Esophagus mucosa (tissue), 1 donor: ENCODE measurements at regions not wholly inside any gene's neighbourhood (a gene's known extent, or its start where the extent isn't known, plus 50 kb on each side); places are given as distances from the start of the nearest gene placed in this dataset.
"Not testable (repeated sequence)": the region's sequence is repeated elsewhere in the genome, so short reads cannot be mapped to it uniquely, and the experiment has no call there.

ENCODE experiments used
- ATAC-seq: fragments of 200-7000 bp; cut with Tn5 transposase; one replicate; pipeline ENCODE4 v1.9.1; 2020
- donor health status: DM: yes; HTN: yes; CAD: no.

GRCh38 chr16:16956376-16956775 is 514.4 kb downstream of the XYLT1 start:
- no peak for ATAC-seq

- no peak for ATAC-seq
Measured at GRCh38 chr16:16960785-16961184, 510.0 kb downstream of the XYLT1 start.

- ATAC-seq, result no peak
Measured at GRCh38 chr16:16966439-16966838, 504.3 kb downstream of the XYLT1 start.

- ATAC-seq, result no peak
Measured at GRCh38 chr16:16971042-16971441, 499.7 kb downstream of the XYLT1 start.

- no peak for ATAC-seq
Measured at GRCh38 chr16:16972831-16973230, 497.9 kb downstream of the XYLT1 start.

GRCh38 chr16:16973707-16974591 is 496.8 kb downstream of the XYLT1 start:
- no peak for ATAC-seq

- no peak for ATAC-seq
Measured at GRCh38 chr16:16982614-16983013, 488.1 kb downstream of the XYLT1 start.

- ATAC-seq, result no peak
Measured at GRCh38 chr16:16983582-16983981, 487.2 kb downstream of the XYLT1 start.

- not testable (repeated sequence) for ATAC-seq
Measured at GRCh38 chr16:16984091-16984490, 486.7 kb downstream of the XYLT1 start.

GRCh38 chr16:16985707-16986106 is 485.1 kb downstream of the XYLT1 start:
- no peak for ATAC-seq

GRCh38 chr16:16988963-16989362 is 481.8 kb downstream of the XYLT1 start:
- ATAC-seq, result no peak

GRCh38 chr16:16989368-16989767 is 481.4 kb downstream of the XYLT1 start:
- no peak for ATAC-seq

GRCh38 chr16:16991711-16992110 is 479.0 kb downstream of the XYLT1 start:
- no peak for ATAC-seq

- no peak for ATAC-seq
Measured at GRCh38 chr16:16992975-16993765, 477.6 kb downstream of the XYLT1 start.

GRCh38 chr16:16994831-16995230 is 475.9 kb downstream of the XYLT1 start:
- no peak for ATAC-seq

GRCh38 chr16:16996827-16997226 is 473.9 kb downstream of the XYLT1 start:
- no peak for ATAC-seq

GRCh38 chr16:16997349-16997748 is 473.4 kb downstream of the XYLT1 start:
- no peak for ATAC-seq

GRCh38 chr16:17001471-17001870 is 469.3 kb downstream of the XYLT1 start:
- ATAC-seq, result no peak

- no peak for ATAC-seq
Measured at GRCh38 chr16:17002565-17002964, 468.2 kb downstream of the XYLT1 start.

GRCh38 chr16:17005963-17006362 is 464.8 kb downstream of the XYLT1 start:
- not testable (repeated sequence) for ATAC-seq

GRCh38 chr16:17011712-17012111 is 459.0 kb downstream of the XYLT1 start:
- no peak for ATAC-seq

- ATAC-seq, result no peak
Measured at GRCh38 chr16:17013038-17013437, 457.7 kb downstream of the XYLT1 start.

- ATAC-seq, result no peak
Measured at GRCh38 chr16:17014484-17015121, 456.2 kb downstream of the XYLT1 start.
